Activated naive CD8-positive, alpha-beta T cell treated with anti-CD3 and anti-CD28 coated beads, Interleukin-2, amount 50 U/mL, for 16 hours (primary cell): ENCODE measurements at regions not wholly inside any gene's neighbourhood (a gene's known extent, or its start where the extent isn't known, plus 50 kb on each side); places are given as distances from the start of the nearest gene placed in this dataset.
A peak's percentile ranks its signal among the peaks of the same experiment; 100 is the strongest.
"Not testable (repeated sequence)": the region's sequence is repeated elsewhere in the genome, so short reads cannot be mapped to it uniquely, and the experiment has no call there.

Experiments
- DNase-seq: peaks from one replicate; pipeline ENCODE4 v3.0.0-alpha.2; 2020; ENCODE audit warnings: low read depth, low spot score

DNA sequence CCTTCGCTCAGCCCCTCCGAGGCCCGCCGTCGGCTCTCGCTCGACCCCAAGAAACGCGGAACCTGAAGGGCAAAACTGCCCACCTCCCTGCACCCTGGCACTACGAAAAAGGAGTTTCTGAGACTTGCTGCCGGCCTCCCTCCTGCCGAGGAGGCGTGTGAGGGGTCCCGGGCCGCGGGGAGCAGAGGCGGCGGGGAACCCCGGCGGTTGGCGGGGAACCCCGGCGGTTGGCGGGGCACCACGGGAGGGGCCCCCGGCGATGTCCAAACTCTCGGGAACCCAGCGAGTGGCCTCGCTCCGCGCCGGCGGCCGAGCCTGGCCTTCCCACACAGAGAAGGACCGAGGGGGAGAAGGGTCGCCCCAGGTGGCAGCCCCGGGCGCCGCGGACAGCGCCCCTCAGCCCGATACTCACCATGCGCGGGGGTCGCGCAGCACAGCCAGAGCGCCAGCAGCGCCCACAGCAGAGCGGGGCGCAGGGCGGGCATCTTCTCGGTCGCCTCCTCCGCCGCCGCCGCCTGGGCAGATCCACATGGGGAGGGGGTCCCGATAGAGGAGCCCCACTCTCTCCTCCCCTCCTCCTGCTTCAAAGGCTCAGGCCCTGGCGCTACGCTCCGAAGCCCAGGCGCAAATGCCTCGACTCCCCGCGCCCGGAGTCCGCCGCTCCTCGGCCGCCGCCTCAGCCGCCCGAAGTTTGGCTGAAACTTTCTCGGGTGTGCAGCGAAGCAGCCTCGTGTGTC lies 69.4 kb upstream of the NUDT4B start:
- DNase-seq: peak; percentile 1

DNA sequence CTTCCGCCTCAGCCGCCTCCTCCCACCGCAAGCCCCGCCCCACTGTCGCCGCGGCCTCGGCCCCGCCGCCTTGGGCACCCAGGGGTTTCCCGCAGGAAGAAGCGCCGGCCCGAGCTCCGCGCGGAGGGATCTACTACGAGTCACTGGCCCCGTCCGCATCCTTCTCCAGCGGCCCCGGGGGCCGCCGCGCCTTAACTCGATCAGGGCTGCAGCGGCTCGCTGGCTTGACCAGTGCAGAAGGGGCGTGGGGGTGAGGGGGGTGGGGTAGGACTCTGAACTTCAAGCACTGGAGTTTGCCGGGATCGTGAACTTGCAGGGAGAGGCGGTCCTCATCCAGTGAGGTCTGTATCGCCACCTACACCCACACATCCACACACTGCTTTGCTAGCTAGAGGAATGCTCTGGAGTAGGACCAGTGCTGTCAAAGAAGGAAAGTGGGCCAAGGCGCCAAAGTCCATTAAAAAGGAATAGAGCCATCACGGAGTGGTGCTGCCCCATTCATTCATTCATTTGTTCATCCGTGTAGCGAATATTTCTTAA lies 68.7 kb upstream of the NUDT4B start:
- not testable (repeated sequence) for DNase-seq

- not testable (repeated sequence) for DNase-seq
Measured at GRCh38 chr1:148686735-148687134, 61.8 kb upstream of the NUDT4B start.

DNA sequence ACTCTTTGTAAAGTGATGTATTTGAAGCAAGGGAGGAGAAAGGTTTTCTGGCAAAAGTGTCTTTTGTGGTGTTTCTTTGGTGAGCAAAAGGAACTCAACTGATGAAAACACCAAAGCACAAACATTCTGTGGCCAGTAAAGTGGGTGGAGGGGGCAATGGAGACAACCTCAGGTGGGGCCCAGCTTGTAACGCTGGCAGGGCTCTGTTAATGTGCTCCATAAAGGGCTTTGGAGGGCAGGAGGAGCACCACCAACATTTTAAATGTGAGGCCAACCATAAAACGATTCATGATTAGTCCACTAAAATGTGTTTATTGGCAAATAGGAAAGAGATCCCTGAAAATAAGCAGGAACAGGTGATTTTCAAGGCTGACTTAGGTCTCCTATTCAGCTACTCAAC lies 61.2 kb upstream of the NUDT4B start:
- DNase-seq: not testable (repeated sequence)
